ENCODE measurements at regions not wholly inside any gene's neighbourhood (a gene's known extent, or its start where the extent isn't known, plus 50 kb on each side); places are given as distances from the start of the nearest gene placed in this dataset.

DNA sequence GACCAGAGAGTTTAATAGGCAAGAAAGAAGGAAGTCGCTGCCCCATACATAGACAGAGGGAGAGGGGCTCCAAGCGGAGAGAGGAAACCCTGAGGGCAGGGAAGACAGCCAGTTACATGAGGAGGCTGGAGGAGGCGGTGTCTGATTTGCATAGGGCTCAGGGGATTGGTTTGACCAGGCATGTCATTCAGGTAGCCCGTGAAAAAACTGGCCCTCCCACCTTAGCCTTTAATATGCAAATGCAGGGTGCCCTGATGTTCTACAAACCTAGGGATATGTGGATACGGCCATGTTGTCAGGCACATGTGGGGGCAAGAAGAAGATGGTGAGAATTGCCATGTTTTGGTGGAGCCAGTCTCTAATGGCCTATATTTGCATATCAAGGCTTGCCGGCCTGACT is 1461.6 kb downstream of the PCDH9 start:
- Histone ChIP-seq H3K9me3 (ENCODE audit: control insufficient read depth, insufficient read depth, low read length) (no peaks in the 10 kb centered on the region; the same call in 1 of the 2 replicates), H4K5ac (ENCODE audit: low read depth, low read length) (no peak overlapping the region), H2BK5ac (ENCODE audit: low read depth, low read length, poor library complexity, severe bottlenecking) (no peak overlapping the region), H3K9me1 (ENCODE audit: insufficient read depth, low read length) (no peaks in the 10 kb centered on the region), H2BK15ac (ENCODE audit: low read depth, low read length) (no peak overlapping the region), H4K91ac (ENCODE audit: insufficient read depth, low read depth, low read length) (no peak overlapping the region), H3K36me3 (ENCODE audit: control insufficient read depth, insufficient read depth, low read length) (no peaks in the 10 kb centered on the region), H3K4me3 (ENCODE audit: insufficient read depth, low read depth, low read length) (no peak overlapping the region), H3K56ac (ENCODE audit: extremely low read depth, insufficient read depth, low read length) (no peak overlapping the region), H4K8ac (ENCODE audit: low read depth in 2 of 2, low read length in 2 of 2) (no peak overlapping the region), H3K27me3 (ENCODE audit: control insufficient read depth, insufficient read depth, low read length) (no peaks in the 10 kb centered on the region), H2AFZ (replicated peaks; ENCODE audit: low read length, poor library complexity) (no peak overlapping the region), H2BK120ac (ENCODE audit: low read depth, low read length) (no peak overlapping the region), H3K4me1 (ENCODE audit: control insufficient read depth, insufficient read depth, low read length) (no peaks in the 10 kb centered on the region), H2AK9ac (replicated peaks; ENCODE audit: low read depth, low read length, poor library complexity) (no peak overlapping the region), H4K20me1 (ENCODE audit: insufficient read depth, low read length) (no peaks in the 10 kb centered on the region), H3K4ac (ENCODE audit: low read depth, low read length) (no peak overlapping the region), H3K9ac (ENCODE audit: low read depth, low read length) (no peak overlapping the region), H3K27ac (ENCODE audit: insufficient read depth, low read length) (no peak overlapping the region), H2AK5ac (ENCODE audit: low read depth, low read length) (no peak overlapping the region), H3K23ac (ENCODE audit: low read depth, low read length) (no peak overlapping the region), H3K14ac (replicated peaks; ENCODE audit: low read depth, low read length) (no peak overlapping the region), H2BK20ac (ENCODE audit: low read depth, low read length) (no peak overlapping the region), H3K79me1 (ENCODE audit: low read depth in 1 of 2, low read length in 2 of 2) (no peaks in the 10 kb centered on the region), H3K18ac (ENCODE audit: low read depth, low read length) (no peak overlapping the region), H3K4me2 (ENCODE audit: low read depth, low read length) (no peak overlapping the region)
- dilution Hi-C loops (cut with HindIII; ENCODE audit: low sequenced_read_pairs, unreplicated experiment) (no loop called here), in situ Hi-C loops (cut with MboI; ENCODE audit: low sequenced_read_pairs) (no loop called here), intact Hi-C loops (cut with micrococcal nuclease) (no loop called here)
- ATAC-seq (ENCODE audit: low read depth) (no peak), DNase-seq (no peak)
- TF ChIP-seq MAZ (IDR thresholded peaks at IDR 0.05; ENCODE audit: borderline replicate concordance, low read depth, low read length): no peak
- TF ChIP-seq RAD21 (IDR thresholded peaks at IDR 0.05; ENCODE audit: low read length): no peak
- no peak for TF ChIP-seq RFX5 (IDR thresholded peaks at IDR 0.05; ENCODE audit: low read depth, low read length)
- TF ChIP-seq, protein P1, sequence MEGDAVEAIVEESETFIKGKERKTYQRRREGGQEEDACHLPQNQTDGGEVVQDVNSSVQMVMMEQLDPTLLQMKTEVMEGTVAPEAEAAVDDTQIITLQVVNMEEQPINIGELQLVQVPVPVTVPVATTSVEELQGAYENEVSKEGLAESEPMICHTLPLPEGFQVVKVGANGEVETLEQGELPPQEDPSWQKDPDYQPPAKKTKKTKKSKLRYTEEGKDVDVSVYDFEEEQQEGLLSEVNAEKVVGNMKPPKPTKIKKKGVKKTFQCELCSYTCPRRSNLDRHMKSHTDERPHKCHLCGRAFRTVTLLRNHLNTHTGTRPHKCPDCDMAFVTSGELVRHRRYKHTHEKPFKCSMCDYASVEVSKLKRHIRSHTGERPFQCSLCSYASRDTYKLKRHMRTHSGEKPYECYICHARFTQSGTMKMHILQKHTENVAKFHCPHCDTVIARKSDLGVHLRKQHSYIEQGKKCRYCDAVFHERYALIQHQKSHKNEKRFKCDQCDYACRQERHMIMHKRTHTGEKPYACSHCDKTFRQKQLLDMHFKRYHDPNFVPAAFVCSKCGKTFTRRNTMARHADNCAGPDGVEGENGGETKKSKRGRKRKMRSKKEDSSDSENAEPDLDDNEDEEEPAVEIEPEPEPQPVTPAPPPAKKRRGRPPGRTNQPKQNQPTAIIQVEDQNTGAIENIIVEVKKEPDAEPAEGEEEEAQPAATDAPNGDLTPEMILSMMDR (conservative IDR thresholded peaks at IDR 0.05; ENCODE audit: low read depth, low read length): no peak
- TF ChIP-seq FOS (IDR thresholded peaks at IDR 0.05; ENCODE audit: low read depth, low read length): no peak
- TF ChIP-seq POLR2A (IDR thresholded peaks at IDR 0.05; ENCODE audit: low read depth, low read length): no peak
- no peak for TF ChIP-seq MXI1 (IDR thresholded peaks at IDR 0.05; ENCODE audit: borderline replicate concordance, low read depth, low read length)
- no peak for TF ChIP-seq SMC3 (IDR thresholded peaks at IDR 0.05; ENCODE audit: low read depth, low read length)
- TF ChIP-seq, protein P2, sequence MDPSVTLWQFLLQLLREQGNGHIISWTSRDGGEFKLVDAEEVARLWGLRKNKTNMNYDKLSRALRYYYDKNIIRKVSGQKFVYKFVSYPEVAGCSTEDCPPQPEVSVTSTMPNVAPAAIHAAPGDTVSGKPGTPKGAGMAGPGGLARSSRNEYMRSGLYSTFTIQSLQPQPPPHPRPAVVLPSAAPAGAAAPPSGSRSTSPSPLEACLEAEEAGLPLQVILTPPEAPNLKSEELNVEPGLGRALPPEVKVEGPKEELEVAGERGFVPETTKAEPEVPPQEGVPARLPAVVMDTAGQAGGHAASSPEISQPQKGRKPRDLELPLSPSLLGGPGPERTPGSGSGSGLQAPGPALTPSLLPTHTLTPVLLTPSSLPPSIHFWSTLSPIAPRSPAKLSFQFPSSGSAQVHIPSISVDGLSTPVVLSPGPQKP (IDR thresholded peaks at IDR 0.05; ENCODE audit: borderline replicate concordance, low read depth, low read length): no peak
- TF ChIP-seq BHLHE40 (IDR thresholded peaks at IDR 0.05; ENCODE audit: low read depth, low read length): no peak
- TF ChIP-seq NFE2L2 (IDR thresholded peaks at IDR 0.05; ENCODE audit: low read depth, low read length): no peak
- no peak for TF ChIP-seq MAFK (IDR thresholded peaks at IDR 0.05; ENCODE audit: low read depth, low read length)
- TF ChIP-seq, protein P3, sequence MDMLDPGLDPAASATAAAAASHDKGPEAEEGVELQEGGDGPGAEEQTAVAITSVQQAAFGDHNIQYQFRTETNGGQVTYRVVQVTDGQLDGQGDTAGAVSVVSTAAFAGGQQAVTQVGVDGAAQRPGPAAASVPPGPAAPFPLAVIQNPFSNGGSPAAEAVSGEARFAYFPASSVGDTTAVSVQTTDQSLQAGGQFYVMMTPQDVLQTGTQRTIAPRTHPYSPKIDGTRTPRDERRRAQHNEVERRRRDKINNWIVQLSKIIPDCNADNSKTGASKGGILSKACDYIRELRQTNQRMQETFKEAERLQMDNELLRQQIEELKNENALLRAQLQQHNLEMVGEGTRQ (IDR thresholded peaks at IDR 0.05; ENCODE audit: low read depth, low read length): no peak
- TF ChIP-seq RCOR1 (IDR thresholded peaks at IDR 0.05; ENCODE audit: insufficient replicate concordance, low read length): no peak
- TF ChIP-seq CHD1 (IDR thresholded peaks at IDR 0.05; ENCODE audit: low read depth, low read length): no peak
- TF ChIP-seq CEBPB (IDR thresholded peaks at IDR 0.05; ENCODE audit: low read depth, low read length): no peak
- POLR2A ChIA-PET (ENCODE audit: unreplicated experiment): no interaction called here
- CTCF ChIA-PET: no interaction called here
- no TSS peak for BruUV-seq (replicated peaks)
- no CpG with 5 or more reads among the region's 6 CpGs for WGBS, 2 experiments (ENCODE audit: extremely low coverage in 2 of 2, insufficient read length in 1 of 2)
